ENCODE measurements at regions not wholly inside any gene's neighbourhood (a gene's known extent, or its start where the extent isn't known, plus 50 kb on each side); places are given as distances from the start of the nearest gene placed in this dataset.

DNA sequence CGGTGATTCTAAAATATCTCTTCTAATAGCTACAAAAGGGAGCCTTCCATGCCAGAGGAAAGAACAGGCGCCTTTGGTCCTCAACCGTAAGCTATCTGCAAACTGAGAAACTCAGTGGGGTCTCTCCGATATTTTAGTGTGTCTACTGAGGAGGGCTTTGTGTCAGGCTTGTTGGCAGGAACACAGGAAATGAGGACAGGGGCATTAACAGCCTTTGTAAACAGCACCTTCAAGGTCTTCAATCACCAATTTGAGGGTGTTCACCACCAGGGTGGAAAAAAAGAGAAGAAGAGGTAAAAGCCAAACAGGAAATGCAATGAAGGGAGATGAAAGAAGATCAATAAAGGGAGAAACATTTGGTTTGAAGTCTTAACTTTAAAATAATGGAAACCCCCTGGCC, 580.1 kb upstream of the SALL1 start:
- BruUV-seq (replicated peaks): no TSS peak
- no peak for DNase-seq
- Mint-ChIP-seq H3K27me3 (ENCODE audit: unreplicated experiment) (peaks cover 64% of the 10 kb centered on the region), H3K4me3 (ENCODE audit: low read depth, unreplicated experiment) (no peak overlapping the region), H3K9me3 (ENCODE audit: low read depth, unreplicated experiment) (no peaks in the 10 kb centered on the region), H3K36me3 (ENCODE audit: insufficient read depth, unreplicated experiment) (no peaks in the 10 kb centered on the region), H3K27ac (ENCODE audit: unreplicated experiment) (no peak overlapping the region), H3K4me1 (ENCODE audit: low read depth, unreplicated experiment) (no peaks in the 10 kb centered on the region)
- no peak for TF ChIP-seq CTCF (IDR thresholded peaks at IDR 0.05; ENCODE audit: unreplicated experiment)
- intact Hi-C loops (cut with micrococcal nuclease; ENCODE audit: unreplicated experiment): no loop called here
- CTCF ChIA-PET: no interaction called here

GRCh38 chr16:51723036-51723724, 572.1 kb upstream of the SALL1 start:
- Mint-ChIP-seq H3K4me1 (ENCODE audit: low read depth, unreplicated experiment) (no peaks in the 10 kb centered on the region), H3K27me3 (ENCODE audit: unreplicated experiment) (peaks cover 49% of the 10 kb centered on the region), H3K9me3 (ENCODE audit: low read depth, unreplicated experiment) (no peaks in the 10 kb centered on the region), H3K36me3 (ENCODE audit: insufficient read depth, unreplicated experiment) (no peaks in the 10 kb centered on the region), H3K4me3 (ENCODE audit: low read depth, unreplicated experiment) (no peak overlapping the region), H3K27ac (ENCODE audit: unreplicated experiment) (no peak overlapping the region)
- CTCF ChIA-PET: no interaction called here
- no peak for DNase-seq
- intact Hi-C loops (cut with micrococcal nuclease; ENCODE audit: unreplicated experiment): no loop called here
- BruUV-seq (replicated peaks): no TSS peak
- no peak for TF ChIP-seq CTCF (IDR thresholded peaks at IDR 0.05; ENCODE audit: unreplicated experiment)

- no peak overlapping the region for H3K4me3 Mint-ChIP-seq (ENCODE audit: low read depth, unreplicated experiment)
- H3K4me1 Mint-ChIP-seq (ENCODE audit: low read depth, unreplicated experiment): no peaks in the 10 kb centered on the region
- H3K36me3 Mint-ChIP-seq (ENCODE audit: insufficient read depth, unreplicated experiment): no peaks in the 10 kb centered on the region
- H3K27me3 Mint-ChIP-seq (ENCODE audit: unreplicated experiment): peaks cover 49% of the 10 kb centered on the region
- intact Hi-C loops (cut with micrococcal nuclease; ENCODE audit: unreplicated experiment): no loop called here
- CTCF ChIA-PET: no interaction called here
- DNase-seq: no peak
- H3K9me3 Mint-ChIP-seq (ENCODE audit: low read depth, unreplicated experiment): no peaks in the 10 kb centered on the region
- no peak overlapping the region for H3K27ac Mint-ChIP-seq (ENCODE audit: unreplicated experiment)
- no peak for TF ChIP-seq CTCF (IDR thresholded peaks at IDR 0.05; ENCODE audit: unreplicated experiment)
- BruUV-seq (replicated peaks): no TSS peak
Observed at GRCh38 chr16:51722467-51722866, 571.4 kb upstream of the SALL1 start.

- H3K36me3 Mint-ChIP-seq (ENCODE audit: insufficient read depth, unreplicated experiment): no peaks in the 10 kb centered on the region
- CTCF ChIA-PET: interaction anchor here (0.8 kb wide), 1 partner anchor 18 kb away, joined by 3 read pairs; no protein-coding TSS in a partner anchor
- no peaks in the 10 kb centered on the region for H3K4me1 Mint-ChIP-seq (ENCODE audit: low read depth, unreplicated experiment)
- TF ChIP-seq CTCF (IDR thresholded peaks at IDR 0.05; ENCODE audit: unreplicated experiment): no peak
- peaks cover 57% of the 10 kb centered on the region for H3K27me3 Mint-ChIP-seq (ENCODE audit: unreplicated experiment)
- H3K4me3 Mint-ChIP-seq (ENCODE audit: low read depth, unreplicated experiment): no peak overlapping the region
- BruUV-seq (replicated peaks): no TSS peak
- no peak overlapping the region for H3K27ac Mint-ChIP-seq (ENCODE audit: unreplicated experiment)
- DNase-seq: no peak
- H3K9me3 Mint-ChIP-seq (ENCODE audit: low read depth, unreplicated experiment): no peaks in the 10 kb centered on the region
- intact Hi-C loops (cut with micrococcal nuclease; ENCODE audit: unreplicated experiment): no loop called here
Observed at GRCh38 chr16:51719376-51719775, 568.3 kb upstream of the SALL1 start.

All from Calu3 (cell line).